HCT116 (cell line): ENCODE measurements at regions not wholly inside any gene's neighbourhood (a gene's known extent, or its start where the extent isn't known, plus 50 kb on each side); places are given as distances from the start of the nearest gene placed in this dataset.
A peak's percentile ranks its signal among the peaks of the same experiment; 100 is the strongest.

Source experiments
- ATAC-seq: fragments of 200-7000 bp; cut with Tn5 transposase; 2 replicates; pipeline ENCODE4 v1.9.1; 2020; ENCODE audit warnings: mild to moderate bottlenecking, moderate library complexity
- BruUV-seq: library from RNA; stranded (reverse); fragments of 400-500 nt; replicated peaks from 2 replicates; lab custom pipeline; 2021; lab: Mats Ljungman, UMichigan
- CTCF ChIA-PET: fragments of 300-600 bp; sonication (Branson Sonifier 250); formaldehyde crosslinking; loops from one replicate; lab custom pipeline; 2021; ENCODE audit warnings: antibody characterized with exemption; lab: Charles Lee
- POLR2A ChIA-PET: fragments of 300-600, 350-600 bp; sonication (Branson Sonifier 250); formaldehyde crosslinking; loops from one replicate; lab custom pipeline; 2021; ENCODE audit warnings: antibody characterized with exemption; lab: Charles Lee
- RAD21 ChIA-PET, 2 experiments: fragments of 300-600 bp; sonication (Branson Sonifier 250); formaldehyde crosslinking; loops; one replicate each; lab custom pipeline; 2023; ENCODE audit warnings: low total read pairs in 2 of 2; ENCODE audit not compliant: uncharacterized antibody in 2 of 2, unreplicated experiment in 2 of 2, low non-redundant PET in 1 of 2; lab: Charles Lee
- DNase-seq: peaks from one replicate; pipeline ENCODE4 v3.0.0-alpha.2; 2010; ENCODE audit warnings: low read depth, low spot score
- H2AFZ ChIP-seq: fragments of 200-600 bp; shearing (Covaris generic), sonication (generic); 2 replicates; pipeline ENCODE4 v1.6.1; 2017; ENCODE audit warnings: low read depth, mixed run types, mixed read lengths, antibody characterized with exemption, low read length; ENCODE audit not compliant: poor library complexity, severe bottlenecking
- H3K27ac ChIP-seq: 2 replicates; pipeline ENCODE4 v1.5.1; 2012; ENCODE audit warnings: low read depth, low read length
- H3K27me3 ChIP-seq: fragments of 200-600 bp; sonication (generic); 2 replicates; pipeline ENCODE4 v1.6.1; 2016; ENCODE audit warnings: mixed run types, low read length, mixed read lengths; ENCODE audit not compliant: insufficient read depth
- H3K36me3 ChIP-seq, 2 experiments: fragments of 200-500 bp in 1 of 2; fragments of 200-600 bp in 1 of 2; sonication (Bioruptor generic) in 1 of 2; sonication (generic) in 1 of 2; 2 replicates each; pipeline versions ENCODE4 v1.5.1 to v1.6.1; 2014 to 2016; ENCODE audit warnings: low read length in 2 of 2, inconsistent platforms in 1 of 2, mixed read lengths in 1 of 2, mixed run types in 1 of 2; ENCODE audit not compliant: insufficient read depth in 2 of 2, control insufficient read depth in 1 of 2
- H3K4me1 ChIP-seq, 2 experiments: fragments of 200-600 bp in 1 of 2; sonication (generic) in 1 of 2; 2 replicates each; pipeline versions ENCODE4 v1.5.1 to v1.6.1; 2012 to 2017; ENCODE audit warnings: low read length in 2 of 2, inconsistent platforms in 1 of 2, mild to moderate bottlenecking in 1 of 2, mixed read lengths in 1 of 2, mixed run types in 1 of 2, moderate library complexity in 1 of 2; ENCODE audit not compliant: insufficient read depth in 2 of 2, control insufficient read depth in 1 of 2
- H3K4me2 ChIP-seq: fragments of 200-600 bp; sonication (generic); 2 replicates; pipeline ENCODE4 v1.6.1; 2017; ENCODE audit warnings: mixed run types, low read length, mixed read lengths
- H3K4me3 ChIP-seq, 2 experiments: fragments of 200-600 bp in 1 of 2; sonication (generic) in 1 of 2; replicated peaks in 1 of 2; 2 replicates each; pipeline ENCODE4 v1.5.1; 2011 to 2016; ENCODE audit warnings: low read length in 2 of 2, control low read depth in 1 of 2, low read depth in 1 of 2, mild to moderate bottlenecking in 1 of 2, mixed read lengths in 1 of 2, mixed run types in 1 of 2
- H3K79me2 ChIP-seq: fragments of 200-600 bp; sonication (generic); 2 replicates; pipeline ENCODE4 v1.6.1; 2017; ENCODE audit warnings: mild to moderate bottlenecking, mixed run types, low read length, moderate library complexity, mixed read lengths; ENCODE audit not compliant: insufficient read depth
- H3K9ac ChIP-seq: fragments of 200-600 bp; sonication (generic); 2 replicates; pipeline ENCODE4 v1.6.1; 2016; ENCODE audit warnings: low read length, mixed read lengths
- H3K9me2 ChIP-seq: fragments of 200-600 bp; sonication (generic), shearing (Covaris generic); 2 replicates; pipeline ENCODE4 v1.6.1; 2017; ENCODE audit warnings: mixed run types, mild to moderate bottlenecking, moderate library complexity; ENCODE audit not compliant: insufficient read depth
- H3K9me3 ChIP-seq, 2 experiments: fragments of 200-500 bp in 1 of 2; fragments of 200-600 bp in 1 of 2; sonication (Bioruptor generic) in 1 of 2; sonication (generic) in 1 of 2; 2 replicates each; pipeline ENCODE4 v1.6.1; 2014 to 2017; ENCODE audit warnings: low read length in 2 of 2, mixed read lengths in 2 of 2, inconsistent platforms in 1 of 2, low read depth in 1 of 2, mild to moderate bottlenecking in 1 of 2, mixed run types in 1 of 2, moderate library complexity in 1 of 2; ENCODE audit not compliant: control insufficient read depth in 1 of 2, insufficient read depth in 1 of 2
- H4K20me1 ChIP-seq: fragments of 200-600 bp; sonication (generic), shearing (Covaris generic); 2 replicates; pipeline ENCODE4 v1.6.1; 2017; ENCODE audit warnings: mixed run types, mild to moderate bottlenecking, moderate library complexity; ENCODE audit not compliant: insufficient read depth
- CBX3 ChIP-seq: IDR thresholded peaks from 2 replicates; pipeline ENCODE4 v1.6.1; 2012; ENCODE audit warnings: low read depth
- CEBPB ChIP-seq: IDR thresholded peaks from 2 replicates; pipeline ENCODE4 v1.6.1; 2012; ENCODE audit warnings: low read depth
- CTCF ChIP-seq, 3 experiments: fragments of 200-600 bp in 1 of 3; sonication (generic) in 1 of 3; IDR thresholded peaks in 2 of 3; conservative IDR thresholded peaks in 1 of 3; 2 replicates each; pipeline ENCODE4 v1.5.1; 2012 to 2017; ENCODE audit warnings: low read depth in 2 of 3, low read length in 2 of 3, antibody characterized with exemption in 1 of 3, borderline replicate concordance in 1 of 3, control low read depth in 1 of 3, mild to moderate bottlenecking in 1 of 3, mixed read lengths in 1 of 3, mixed run types in 1 of 3, moderate library complexity in 1 of 3; ENCODE audit not compliant: insufficient read depth in 1 of 3
- EZH2 ChIP-seq: fragments of 200-600 bp; sonication (generic); IDR thresholded peaks from 2 replicates; pipeline ENCODE4 v1.6.1; 2017; ENCODE audit warnings: antibody characterized with exemption, mixed run types
- EZH2phosphoT487 ChIP-seq: fragments of 200-600 bp; IDR thresholded peaks from 2 replicates; pipeline ENCODE4 v1.6.1; 2018; ENCODE audit warnings: antibody characterized with exemption, borderline replicate concordance
- FOSL1 ChIP-seq: IDR thresholded peaks from 2 replicates; pipeline ENCODE4 v1.6.1; 2012; ENCODE audit warnings: low read depth
- JUND ChIP-seq: IDR thresholded peaks from 2 replicates; pipeline ENCODE4 v1.6.1; 2012
- MAX ChIP-seq: IDR thresholded peaks from 2 replicates; pipeline ENCODE4 v1.6.1; 2012
- POLR2AphosphoS5 ChIP-seq: IDR thresholded peaks from 2 replicates; pipeline ENCODE4 v1.6.1; 2011; ENCODE audit warnings: mild to moderate bottlenecking, low read depth, low read length, moderate library complexity
- RAD21 ChIP-seq: IDR thresholded peaks from 2 replicates; pipeline ENCODE4 v1.6.1; 2012; ENCODE audit warnings: low read depth, mild to moderate bottlenecking
- REST ChIP-seq: IDR thresholded peaks from 2 replicates; pipeline ENCODE4 v1.6.1; 2012; ENCODE audit warnings: low read depth
- SIN3A ChIP-seq: IDR thresholded peaks from 2 replicates; pipeline ENCODE4 v1.6.1; 2012; ENCODE audit warnings: low read depth
- SP1 ChIP-seq: IDR thresholded peaks from 2 replicates; pipeline ENCODE4 v1.6.1; 2012; ENCODE audit warnings: low read depth
- SRF ChIP-seq: IDR thresholded peaks from 2 replicates; pipeline ENCODE4 v1.6.1; 2012; ENCODE audit warnings: low read depth
- YY1 ChIP-seq: IDR thresholded peaks from 2 replicates; pipeline ENCODE4 v1.6.1; 2011; ENCODE audit warnings: low read length, low read depth, moderate library complexity, mild to moderate bottlenecking; ENCODE audit not compliant: insufficient replicate concordance; ENCODE audit errors: extremely low read depth
- ZFX ChIP-seq: fragments of 450-650 bp; IDR thresholded peaks from 2 replicates; pipeline ENCODE4 v1.6.1; 2017
- ZNF274 ChIP-seq: fragments of 200-500 bp; sonication (Bioruptor generic); IDR thresholded peaks from 2 replicates; pipeline ENCODE4 v1.6.1; 2014; ENCODE audit warnings: mild to moderate bottlenecking, low read depth, low read length, inconsistent platforms
- intact Hi-C: fragments of 100-400 bp; cut with micrococcal nuclease; formaldehyde crosslinking; loops from 2 replicates; pipeline ENCODE4 v1.10.0; 2022

GRCh38 chr14:105857826-105858675 lies 331.7 kb downstream of the TMEM121 start:
- DNase-seq, result no peak
- Histone ChIP-seq H3K9me3 (no peaks in the 10 kb centered on the region), H4K20me1 (no peaks in the 10 kb centered on the region), H3K9me2 (no peaks in the 10 kb centered on the region), H3K9ac (no peak overlapping the region), H2AFZ (no peak overlapping the region), H3K27me3 (no peaks in the 10 kb centered on the region), H3K4me1 (no peaks in the 10 kb centered on the region), H3K4me3 (no peak overlapping the region)
- peak; percentile 50 for ATAC-seq
- POLR2A ChIA-PET, result no interaction called here
- RAD21 ChIA-PET, result no interaction called here
- no TSS peak for BruUV-seq
- TF ChIP-seq EZH2 (no peak), POLR2AphosphoS5 (no peak), REST (no peak), SRF (no peak), CTCF (IDR thresholded peaks at IDR 0.05 in 2 of 3, conservative IDR thresholded peaks at IDR 0.05 in 1 of 3; ENCODE audit: borderline replicate concordance in 1 of 3, insufficient read depth in 1 of 3, low read depth in 2 of 3, low read length in 2 of 3) (no peak), ZFX (no peak), ZNF274 (no peak), CBX3 (no peak), RAD21 (no peak), FOSL1 (no peak), JUND (no peak), MAX (no peak), SP1 (no peak), YY1 (no peak), SIN3A (no peak), EZH2phosphoT487 (no peak), CEBPB (no peak)
- TF ChIP-seq, all 23 proteins: peak for 0
- CTCF ChIA-PET, result no interaction called here
- Histone ChIP-seq H3K36me3 (no peaks in the 10 kb centered on the region), H3K79me2 (no peaks in the 10 kb centered on the region), H3K27ac (no peak overlapping the region; the same call in 1 of the 2 replicates), H3K4me2 (no peak overlapping the region)
- intact Hi-C loops, result no loop called here
